Thyroid gland (tissue), 4 donors: ENCODE measurements at regions not wholly inside any gene's neighbourhood (a gene's known extent, or its start where the extent isn't known, plus 50 kb on each side); places are given as distances from the start of the nearest gene placed in this dataset.

ENCODE experiments used
- CTCF ChIP-seq, 6 experiments: fragments of 200-600 bp in 3 of 6; fragments of 450-650 bp in 3 of 6; sonication (generic) in 3 of 6; IDR thresholded peaks; one replicate each; pipeline ENCODE4 v1.5.1; 2016 to 2019; ENCODE audit warnings: antibody characterized with exemption in 6 of 6, mild to moderate bottlenecking in 2 of 6, inconsistent platforms in 1 of 6, moderate library complexity in 1 of 6
- POLR2A ChIP-seq, 2 donors: fragments of 450-650 bp; IDR thresholded peaks; one replicate each; pipeline ENCODE4 v1.6.1; 2017; ENCODE audit warnings: antibody characterized with exemption in 2 of 2, mild to moderate bottlenecking in 2 of 2, moderate library complexity in 1 of 2

GRCh38 chr7:12965767-12966166 lies 278.3 kb downstream of the ARL4A start:
- TF ChIP-seq POLR2A (IDR thresholded peaks at IDR 0.05) (no peak), CTCF (IDR thresholded peaks at IDR 0.05) (no peak)
